ENCODE measurements at regions not wholly inside any gene's neighbourhood (a gene's known extent, or its start where the extent isn't known, plus 50 kb on each side); places are given as distances from the start of the nearest gene placed in this dataset.

- H3K9ac ChIP-seq (ENCODE audit: insufficient read length): no peak overlapping the region
- no peaks in the 10 kb centered on the region for H3K9me3 ChIP-seq (ENCODE audit: low read depth, low read length)
- no peak for DNase-seq (ENCODE audit: low read depth, low spot score)
- TF ChIP-seq FOXP2 (optimal IDR thresholded peaks at IDR 0.05; ENCODE audit: control extremely low read depth, extremely low read length, insufficient read depth) (no peak), POLR2AphosphoS5 (IDR thresholded peaks at IDR 0.05; ENCODE audit: borderline replicate concordance, low read depth, low read length) (no peak), EZH2 (IDR thresholded peaks at IDR 0.05) (no peak)
- H3K4me3 ChIP-seq: no peak overlapping the region
- no peaks in the 10 kb centered on the region for H3K36me3 ChIP-seq (ENCODE audit: insufficient read depth, low read length)
- no peak overlapping the region for H3K27ac ChIP-seq
Observed at GRCh38 chr4:180682776-180683175, 1560.4 kb upstream of the TENM3 start.

- Histone ChIP-seq H3K9me3 (ENCODE audit: low read depth, low read length) (no peaks in the 10 kb centered on the region), H3K9ac (ENCODE audit: insufficient read length) (no peak overlapping the region), H3K36me3 (ENCODE audit: insufficient read depth, low read length) (no peaks in the 10 kb centered on the region), H3K4me3 (no peak overlapping the region), H3K27ac (no peak overlapping the region)
- no peak for DNase-seq (ENCODE audit: low read depth, low spot score)
- TF ChIP-seq EZH2 (IDR thresholded peaks at IDR 0.05) (no peak), POLR2AphosphoS5 (IDR thresholded peaks at IDR 0.05; ENCODE audit: borderline replicate concordance, low read depth, low read length) (no peak), FOXP2 (optimal IDR thresholded peaks at IDR 0.05; ENCODE audit: control extremely low read depth, extremely low read length, insufficient read depth) (no peak)
Observed at GRCh38 chr4:180683186-180683585, 1560.0 kb upstream of the TENM3 start.

GRCh38 chr4:180688480-180688879, 1554.7 kb upstream of the TENM3 start:
- Histone ChIP-seq H3K36me3 (ENCODE audit: insufficient read depth, low read length) (no peaks in the 10 kb centered on the region), H3K27ac (peak overlapping the region; percentile 63), H3K4me3 (peak overlapping the region; percentile 15), H3K9ac (ENCODE audit: insufficient read length) (no peak overlapping the region), H3K9me3 (ENCODE audit: low read depth, low read length) (no peaks in the 10 kb centered on the region)
- DNase-seq (ENCODE audit: low read depth, low spot score): peak; percentile 89
- TF ChIP-seq POLR2AphosphoS5 (IDR thresholded peaks at IDR 0.05; ENCODE audit: borderline replicate concordance, low read depth, low read length) (peak; percentile 49; the same call in 1 of the 2 replicates), EZH2 (IDR thresholded peaks at IDR 0.05) (no peak)

GRCh38 chr4:180694875-180695274, 1548.3 kb upstream of the TENM3 start:
- Histone ChIP-seq H3K27ac (no peak overlapping the region), H3K9ac (ENCODE audit: insufficient read length) (no peak overlapping the region), H3K9me3 (ENCODE audit: low read depth, low read length) (no peaks in the 10 kb centered on the region), H3K4me3 (no peak overlapping the region), H3K36me3 (ENCODE audit: insufficient read depth, low read length) (no peaks in the 10 kb centered on the region)
- no peak for DNase-seq (ENCODE audit: low read depth, low spot score)
- TF ChIP-seq POLR2AphosphoS5 (IDR thresholded peaks at IDR 0.05; ENCODE audit: borderline replicate concordance, low read depth, low read length): no peak
- no peak for TF ChIP-seq FOXP2 (optimal IDR thresholded peaks at IDR 0.05; ENCODE audit: control extremely low read depth, extremely low read length, insufficient read depth)
- TF ChIP-seq EZH2 (IDR thresholded peaks at IDR 0.05): no peak

- TF ChIP-seq EZH2 (IDR thresholded peaks at IDR 0.05) (no peak), FOXP2 (optimal IDR thresholded peaks at IDR 0.05; ENCODE audit: control extremely low read depth, extremely low read length, insufficient read depth) (no peak), POLR2AphosphoS5 (IDR thresholded peaks at IDR 0.05; ENCODE audit: borderline replicate concordance, low read depth, low read length) (no peak)
- Histone ChIP-seq H3K36me3 (ENCODE audit: insufficient read depth, low read length) (no peaks in the 10 kb centered on the region), H3K9me3 (ENCODE audit: low read depth, low read length) (no peaks in the 10 kb centered on the region), H3K4me3 (no peak overlapping the region), H3K9ac (ENCODE audit: insufficient read length) (no peak overlapping the region), H3K27ac (no peak overlapping the region)
- no peak for DNase-seq (ENCODE audit: low read depth, low spot score)
Observed at GRCh38 chr4:180695851-180696250, 1547.4 kb upstream of the TENM3 start.

- Histone ChIP-seq H3K36me3 (ENCODE audit: insufficient read depth, low read length) (no peaks in the 10 kb centered on the region), H3K27ac (no peak overlapping the region), H3K4me3 (no peak overlapping the region), H3K9ac (ENCODE audit: insufficient read length) (no peak overlapping the region), H3K9me3 (ENCODE audit: low read depth, low read length) (no peaks in the 10 kb centered on the region)
- TF ChIP-seq POLR2AphosphoS5 (IDR thresholded peaks at IDR 0.05; ENCODE audit: borderline replicate concordance, low read depth, low read length) (no peak; the same call in 1 of the 2 replicates), EZH2 (IDR thresholded peaks at IDR 0.05) (no peak), FOXP2 (optimal IDR thresholded peaks at IDR 0.05; ENCODE audit: control extremely low read depth, extremely low read length, insufficient read depth) (no peak)
- peak; percentile 44 for DNase-seq (ENCODE audit: low read depth, low spot score)
Observed at GRCh38 chr4:180696460-180697092, 1546.6 kb upstream of the TENM3 start.

- H3K9ac ChIP-seq (ENCODE audit: insufficient read length): no peak overlapping the region
- no peaks in the 10 kb centered on the region for H3K36me3 ChIP-seq (ENCODE audit: insufficient read depth, low read length)
- DNase-seq (ENCODE audit: low read depth, low spot score): no peak
- H3K4me3 ChIP-seq: no peak overlapping the region
- no peak overlapping the region for H3K27ac ChIP-seq
- no peak for TF ChIP-seq EZH2 (IDR thresholded peaks at IDR 0.05)
- no peak for TF ChIP-seq POLR2AphosphoS5 (IDR thresholded peaks at IDR 0.05; ENCODE audit: borderline replicate concordance, low read depth, low read length)
- no peak for TF ChIP-seq FOXP2 (optimal IDR thresholded peaks at IDR 0.05; ENCODE audit: control extremely low read depth, extremely low read length, insufficient read depth)
- no peaks in the 10 kb centered on the region for H3K9me3 ChIP-seq (ENCODE audit: low read depth, low read length)
Observed at GRCh38 chr4:180698550-180699195, 1544.5 kb upstream of the TENM3 start.

GRCh38 chr4:180706766-180707165, 1536.4 kb upstream of the TENM3 start:
- H3K27ac ChIP-seq: no peak overlapping the region
- no peaks in the 10 kb centered on the region for H3K36me3 ChIP-seq (ENCODE audit: insufficient read depth, low read length)
- TF ChIP-seq EZH2 (IDR thresholded peaks at IDR 0.05) (no peak), POLR2AphosphoS5 (IDR thresholded peaks at IDR 0.05; ENCODE audit: borderline replicate concordance, low read depth, low read length) (no peak), FOXP2 (optimal IDR thresholded peaks at IDR 0.05; ENCODE audit: control extremely low read depth, extremely low read length, insufficient read depth) (no peak)
- no peak for DNase-seq (ENCODE audit: low read depth, low spot score)
- H3K9me3 ChIP-seq (ENCODE audit: low read depth, low read length): no peaks in the 10 kb centered on the region; the same call in 1 of the 2 replicates
- H3K9ac ChIP-seq (ENCODE audit: insufficient read length): no peak overlapping the region
- no peak overlapping the region for H3K4me3 ChIP-seq
